GM12878 (cell line): ENCODE measurements at regions not wholly inside any gene's neighbourhood (a gene's known extent, or its start where the extent isn't known, plus 50 kb on each side); places are given as distances from the start of the nearest gene placed in this dataset.

Source experiments
- ATAC-seq: fragments of 200-7000 bp; cut with Tn5 transposase; 3 replicates; pipeline ENCODE4 v1.9.1; 2020; ENCODE audit warnings: mild to moderate bottlenecking, moderate library complexity
- BruUV-seq: library from RNA; stranded (reverse); fragments of 400-500 nt; replicated peaks from 2 replicates; lab custom pipeline; 2021; lab: Mats Ljungman, UMichigan
- CTCF ChIA-PET: fragments of 300-600 bp; sonication (Branson Sonifier 250); formaldehyde crosslinking; extraction: SDS; loops from one replicate; lab custom pipeline; 2021; ENCODE audit warnings: inconsistent platforms; lab: Yijun Ruan, JAX
- POLR2A ChIA-PET: fragments of 350-600 bp; formaldehyde crosslinking; extraction: SDS; loops from one replicate; lab custom pipeline; 2021; ENCODE audit warnings: inconsistent platforms; lab: Charles Lee
- RAD21 ChIA-PET: fragments of 300-600 bp; sonication (Branson Sonifier 250); formaldehyde crosslinking; loops from one replicate; lab custom pipeline; 2023; ENCODE audit warnings: antibody characterized with exemption; ENCODE audit not compliant: unreplicated experiment; lab: Charles Lee
- SMC1A ChIA-PET: fragments of 300-600 bp; sonication (Branson Sonifier 250); formaldehyde crosslinking; loops from one replicate; lab custom pipeline; 2023; ENCODE audit not compliant: unreplicated experiment, uncharacterized antibody; lab: Charles Lee
- DNase-seq: peaks from one replicate; pipeline ENCODE4 v3.0.0-alpha.2; 2011; ENCODE audit warnings: low read depth, low spot score
- FAIRE-seq: peaks from 3 replicates; lab custom pipeline; 2011; peaks lifted over from hg19 to GRCh38; lab: Jason Lieb, UNC
- H2AFZ ChIP-seq: 2 replicates; pipeline ENCODE4 v1.6.0; 2011; ENCODE audit warnings: low read depth, low read length, control low read depth; ENCODE audit not compliant: control insufficient read depth
- H3K27ac ChIP-seq: 2 replicates; pipeline ENCODE4 v1.5.1; 2011; ENCODE audit warnings: control low read depth; ENCODE audit not compliant: control insufficient read depth, insufficient read depth
- H3K27me3 ChIP-seq, 2 experiments: replicated peaks in 1 of 2; 2 replicates each; pipeline versions ENCODE4 v1.6.0 to v1.6.1; 2011; ENCODE audit warnings: low read length in 1 of 2; ENCODE audit not compliant: control insufficient read depth in 2 of 2, insufficient read depth in 2 of 2
- H3K36me3 ChIP-seq, 2 experiments: 2 replicates each; pipeline ENCODE4 v1.5.1; 2011; ENCODE audit warnings: low read length in 1 of 2; ENCODE audit not compliant: control insufficient read depth in 2 of 2, insufficient read depth in 2 of 2
- H3K4me1 ChIP-seq: 2 replicates; pipeline ENCODE4 v1.6.1; 2011; ENCODE audit warnings: mild to moderate bottlenecking, low read length, moderate library complexity, mixed read lengths; ENCODE audit not compliant: control insufficient read depth, insufficient read depth
- H3K4me2 ChIP-seq: 2 replicates; pipeline ENCODE4 v1.6.0; 2011; ENCODE audit warnings: control low read depth; ENCODE audit not compliant: control insufficient read depth, insufficient read depth
- H3K4me3 ChIP-seq: fragments of 200-600 bp; sonication (generic); 2 replicates; pipeline ENCODE4 v1.5.1; 2016
- H3K79me2 ChIP-seq: 2 replicates; pipeline ENCODE4 v1.6.0; 2011; ENCODE audit warnings: low read length; ENCODE audit not compliant: control insufficient read depth, insufficient read depth
- H3K9ac ChIP-seq: 2 replicates; pipeline ENCODE4 v1.8.0; 2011; ENCODE audit warnings: low read length, control low read depth, mixed read lengths; ENCODE audit not compliant: control insufficient read depth, insufficient read depth
- H3K9me3 ChIP-seq: replicated peaks from 3 replicates; pipeline ENCODE4 v1.5.1; 2011; ENCODE audit warnings: mild to moderate bottlenecking, low read length; ENCODE audit not compliant: control insufficient read depth, insufficient read depth
- H4K20me1 ChIP-seq: 2 replicates; pipeline ENCODE4 v1.6.0; 2011; ENCODE audit not compliant: control insufficient read depth, insufficient read depth
- FOXM1 ChIP-seq: IDR thresholded peaks from 2 replicates; pipeline ENCODE4 v1.6.1; 2012; ENCODE audit warnings: low read depth, mild to moderate bottlenecking, inconsistent platforms, low read length, moderate library complexity
- GATAD2B ChIP-seq: fragments of 450-650 bp; conservative IDR thresholded peaks from 2 replicates; pipeline ENCODE4 v1.6.1; 2017; ENCODE audit warnings: low read depth, mild to moderate bottlenecking, moderate library complexity
- HDGF ChIP-seq: fragments of 450-650 bp; IDR thresholded peaks from 2 replicates; pipeline ENCODE4 v1.6.1; 2016; ENCODE audit warnings: antibody characterized with exemption
- IKZF1 ChIP-seq: fragments of 450-650 bp; conservative IDR thresholded peaks from 2 replicates; pipeline ENCODE4 v1.6.1; 2017; ENCODE audit warnings: antibody characterized with exemption, mild to moderate bottlenecking
- MYB ChIP-seq: fragments of 150-350 bp; IDR thresholded peaks from 2 replicates; pipeline ENCODE4 v1.6.1; 2014; ENCODE audit warnings: mild to moderate bottlenecking, low read depth, low read length, borderline replicate concordance
- SMAD5 ChIP-seq: IDR thresholded peaks from 2 replicates; pipeline ENCODE4 v1.6.1; 2016; ENCODE audit warnings: antibody characterized with exemption, low read depth
- SMC3 ChIP-seq: IDR thresholded peaks from 2 replicates; pipeline ENCODE4 v1.6.1; 2011; ENCODE audit warnings: low read length, improper control_type of control experiment, borderline replicate concordance
- SUPT20H ChIP-seq: IDR thresholded peaks from 2 replicates; pipeline ENCODE4 v1.6.1; 2011; ENCODE audit warnings: low read depth, mild to moderate bottlenecking, low read length, moderate library complexity, borderline replicate concordance; ENCODE audit not compliant: control insufficient read depth
- TCF12 ChIP-seq: IDR thresholded peaks from 2 replicates; pipeline ENCODE4 v1.6.1; 2011; ENCODE audit warnings: low read depth, mild to moderate bottlenecking, low read length
- YY1 ChIP-seq: IDR thresholded peaks from 2 replicates; pipeline ENCODE4 v1.6.1; 2011; ENCODE audit warnings: low read depth, mild to moderate bottlenecking, low read length
- WGBS: methylation state at CpG from one replicate; pipeline ENCODE4 v1.1.6; 2016; ENCODE audit warnings: low lambda C conversion rate; ENCODE audit not compliant: insufficient replicate concordance, insufficient coverage; ENCODE audit errors: missing lambda C conversion rate; 5-methylcytosine and 5-hydroxymethylcytosine counted together
- in situ Hi-C: fragments of 300-500 bp; cut with MboI; formaldehyde crosslinking; loops from 9 replicates; pipeline ENCODE4 v1.14.3; 2018; ENCODE audit warnings: mixed read lengths
- intact Hi-C: fragments of 100-400 bp; cut with micrococcal nuclease; formaldehyde crosslinking; loops from one replicate; pipeline ENCODE4 v1.14.2; 2022; ENCODE audit not compliant: unreplicated experiment
- TF ChIP-seq, protein P1 (sequence below): fragments of 450-650 bp; formaldehyde crosslinking; IDR thresholded peaks from 2 replicates; pipeline ENCODE4 v1.4.0; 2022; ENCODE audit warnings: mild to moderate bottlenecking, moderate library complexity
- TF ChIP-seq, protein P2 (sequence below): fragments of 450-650 bp; IDR thresholded peaks from 2 replicates; pipeline ENCODE4 v1.6.1; 2017; ENCODE audit warnings: low read depth, mild to moderate bottlenecking, moderate library complexity
- TF ChIP-seq, protein P3 (sequence below): IDR thresholded peaks from 2 replicates; pipeline ENCODE4 v1.6.1; 2011; ENCODE audit warnings: borderline replicate concordance, low read depth, mild to moderate bottlenecking, moderate library complexity, low read length; ENCODE audit not compliant: insufficient read depth, poor library complexity, severe bottlenecking

GRCh38 chr6:170200458-170200891 is 90.4 kb downstream of the DLL1 start:
- Histone ChIP-seq H3K27ac (no peak overlapping the region), H4K20me1 (no peaks in the 10 kb centered on the region), H3K4me3 (no peak overlapping the region), H3K79me2 (no peaks in the 10 kb centered on the region), H3K4me2 (no peak overlapping the region), H3K27me3 (no peaks in the 10 kb centered on the region), H2AFZ (no peak overlapping the region), H3K9me3 (no peaks in the 10 kb centered on the region; the same call in 2 of the 3 replicates), H3K4me1 (no peaks in the 10 kb centered on the region), H3K36me3 (no peaks in the 10 kb centered on the region), H3K9ac (no peak overlapping the region)
- no TSS peak for BruUV-seq
- intact Hi-C loops (no loop called here), in situ Hi-C loops (no loop called here)
- ATAC-seq: no peak
- no peak for FAIRE-seq
- ChIA-PET RAD21 (no interaction called here), POLR2A (no interaction called here), SMC1A (no interaction called here), CTCF (no interaction called here)
- no peak for DNase-seq
- TF ChIP-seq SMAD5 (no peak), SUPT20H (no peak), FOXM1 (no peak), IKZF1 (no peak), GATAD2B (no peak), HDGF (no peak), MYB (no peak), YY1 (no peak), TCF12 (no peak), SMC3 (no peak)
- TF ChIP-seq, protein P1, sequence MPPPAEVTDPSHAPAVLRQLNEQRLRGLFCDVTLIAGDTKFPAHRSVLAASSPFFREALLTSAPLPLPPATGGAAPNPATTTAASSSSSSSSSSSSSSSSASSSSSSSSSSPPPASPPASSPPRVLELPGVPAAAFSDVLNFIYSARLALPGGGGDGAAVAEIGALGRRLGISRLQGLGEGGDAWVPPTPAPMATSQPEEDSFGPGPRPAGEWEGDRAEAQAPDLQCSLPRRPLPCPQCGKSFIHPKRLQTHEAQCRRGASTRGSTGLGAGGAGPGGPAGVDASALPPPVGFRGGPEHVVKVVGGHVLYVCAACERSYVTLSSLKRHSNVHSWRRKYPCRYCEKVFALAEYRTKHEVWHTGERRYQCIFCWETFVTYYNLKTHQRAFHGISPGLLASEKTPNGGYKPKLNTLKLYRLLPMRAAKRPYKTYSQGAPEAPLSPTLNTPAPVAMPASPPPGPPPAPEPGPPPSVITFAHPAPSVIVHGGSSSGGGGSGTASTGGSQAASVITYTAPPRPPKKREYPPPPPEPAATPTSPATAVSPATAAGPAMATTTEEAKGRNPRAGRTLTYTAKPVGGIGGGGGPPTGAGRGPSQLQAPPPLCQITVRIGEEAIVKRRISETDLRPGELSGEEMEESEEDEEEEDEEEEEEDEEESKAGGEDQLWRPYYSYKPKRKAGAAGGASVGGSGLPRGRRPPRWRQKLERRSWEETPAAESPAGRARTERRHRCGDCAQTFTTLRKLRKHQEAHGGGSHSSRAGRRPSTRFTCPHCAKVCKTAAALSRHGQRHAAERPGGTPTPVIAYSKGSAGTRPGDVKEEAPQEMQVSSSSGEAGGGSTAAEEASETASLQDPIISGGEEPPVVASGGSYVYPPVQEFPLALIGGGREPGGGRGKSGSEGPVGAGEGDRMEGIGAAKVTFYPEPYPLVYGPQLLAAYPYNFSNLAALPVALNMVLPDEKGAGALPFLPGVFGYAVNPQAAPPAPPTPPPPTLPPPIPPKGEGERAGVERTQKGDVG (CRISPR knock-in tag): no peak
- TF ChIP-seq, protein P2, sequence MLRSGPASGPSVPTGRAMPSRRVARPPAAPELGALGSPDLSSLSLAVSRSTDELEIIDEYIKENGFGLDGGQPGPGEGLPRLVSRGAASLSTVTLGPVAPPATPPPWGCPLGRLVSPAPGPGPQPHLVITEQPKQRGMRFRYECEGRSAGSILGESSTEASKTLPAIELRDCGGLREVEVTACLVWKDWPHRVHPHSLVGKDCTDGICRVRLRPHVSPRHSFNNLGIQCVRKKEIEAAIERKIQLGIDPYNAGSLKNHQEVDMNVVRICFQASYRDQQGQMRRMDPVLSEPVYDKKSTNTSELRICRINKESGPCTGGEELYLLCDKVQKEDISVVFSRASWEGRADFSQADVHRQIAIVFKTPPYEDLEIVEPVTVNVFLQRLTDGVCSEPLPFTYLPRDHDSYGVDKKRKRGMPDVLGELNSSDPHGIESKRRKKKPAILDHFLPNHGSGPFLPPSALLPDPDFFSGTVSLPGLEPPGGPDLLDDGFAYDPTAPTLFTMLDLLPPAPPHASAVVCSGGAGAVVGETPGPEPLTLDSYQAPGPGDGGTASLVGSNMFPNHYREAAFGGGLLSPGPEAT: no peak
- TF ChIP-seq, protein P3, sequence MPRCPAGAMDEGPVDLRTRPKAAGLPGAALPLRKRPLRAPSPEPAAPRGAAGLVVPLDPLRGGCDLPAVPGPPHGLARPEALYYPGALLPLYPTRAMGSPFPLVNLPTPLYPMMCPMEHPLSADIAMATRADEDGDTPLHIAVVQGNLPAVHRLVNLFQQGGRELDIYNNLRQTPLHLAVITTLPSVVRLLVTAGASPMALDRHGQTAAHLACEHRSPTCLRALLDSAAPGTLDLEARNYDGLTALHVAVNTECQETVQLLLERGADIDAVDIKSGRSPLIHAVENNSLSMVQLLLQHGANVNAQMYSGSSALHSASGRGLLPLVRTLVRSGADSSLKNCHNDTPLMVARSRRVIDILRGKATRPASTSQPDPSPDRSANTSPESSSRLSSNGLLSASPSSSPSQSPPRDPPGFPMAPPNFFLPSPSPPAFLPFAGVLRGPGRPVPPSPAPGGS: no peak
- 33% methylated on average over 9 of the region's 9 CpGs for WGBS
